ENCODE measurements at regions not wholly inside any gene's neighbourhood (a gene's known extent, or its start where the extent isn't known, plus 50 kb on each side); places are given as distances from the start of the nearest gene placed in this dataset.

- Histone ChIP-seq H3K27me3 (no peaks in the 10 kb centered on the region), H3K9me3 (no peaks in the 10 kb centered on the region), H3K4me1 (no peaks in the 10 kb centered on the region), H3K4me3 (no peak overlapping the region), H3K36me3 (no peaks in the 10 kb centered on the region), H3K27ac (no peak overlapping the region)
- TF ChIP-seq POLR2AphosphoS5 (IDR thresholded peaks at IDR 0.05) (no peak), EP300 (IDR thresholded peaks at IDR 0.05) (no peak), POLR2A (IDR thresholded peaks at IDR 0.05) (no peak), CTCF (IDR thresholded peaks at IDR 0.05) (no peak)
- no peak for DNase-seq
- intact Hi-C loops (cut with DNase I), result no loop called here
- 73 to 74% methylated on average over 9 of the region's 9 CpGs for WGBS, 2 donors
These were observed 119.0 kb downstream of the RMI2 start for GRCh38 chr16:11464241-11464640.

GRCh38 chr16:11465675-11466074, 120.4 kb downstream of the RMI2 start:
- Histone ChIP-seq H3K4me1 (no peaks in the 10 kb centered on the region), H3K36me3 (no peaks in the 10 kb centered on the region), H3K27ac (no peak overlapping the region), H3K27me3 (no peaks in the 10 kb centered on the region), H3K9me3 (no peaks in the 10 kb centered on the region), H3K4me3 (no peak overlapping the region)
- DNase-seq, result no peak
- WGBS, 2 donors, result 86 to 94% methylated on average over 5 of the region's 5 CpGs
- TF ChIP-seq CTCF (IDR thresholded peaks at IDR 0.05), result no peak
- no peak for TF ChIP-seq POLR2A (IDR thresholded peaks at IDR 0.05)
- no peak for TF ChIP-seq POLR2AphosphoS5 (IDR thresholded peaks at IDR 0.05)
- TF ChIP-seq EP300 (IDR thresholded peaks at IDR 0.05), result no peak
- intact Hi-C loops (cut with DNase I), result no loop called here

GRCh38 chr16:11470676-11471415, 115.9 kb downstream of the LITAF start:
- intact Hi-C loops (cut with DNase I), result no loop called here
- Histone ChIP-seq H3K27me3 (no peaks in the 10 kb centered on the region), H3K36me3 (no peaks in the 10 kb centered on the region), H3K9me3 (no peaks in the 10 kb centered on the region), H3K27ac (no peak overlapping the region), H3K4me3 (no peak overlapping the region), H3K4me1 (no peaks in the 10 kb centered on the region)
- TF ChIP-seq POLR2A (IDR thresholded peaks at IDR 0.05) (no peak), CTCF (IDR thresholded peaks at IDR 0.05) (no peak), POLR2AphosphoS5 (IDR thresholded peaks at IDR 0.05) (no peak), EP300 (IDR thresholded peaks at IDR 0.05) (no peak)
- no peak for DNase-seq
- 87 to 92% methylated on average over 17 of the region's 17 CpGs for WGBS, 2 donors

- intact Hi-C loops (cut with DNase I), result no loop called here
- no peak overlapping the region for H3K4me3 ChIP-seq
- 91 to 93% methylated on average over 12 of the region's 12 CpGs for WGBS, 2 donors
- DNase-seq, result no peak
- no peaks in the 10 kb centered on the region for H3K27me3 ChIP-seq
- H3K9me3 ChIP-seq, result no peaks in the 10 kb centered on the region
- H3K27ac ChIP-seq, result no peak overlapping the region
- TF ChIP-seq CTCF (IDR thresholded peaks at IDR 0.05) (no peak), POLR2A (IDR thresholded peaks at IDR 0.05) (no peak)
- H3K4me1 ChIP-seq, result no peaks in the 10 kb centered on the region
- H3K36me3 ChIP-seq, result no peaks in the 10 kb centered on the region
These were observed 115.2 kb downstream of the LITAF start for GRCh38 chr16:11471548-11471947.

GRCh38 chr16:11472410-11472809, 114.3 kb downstream of the LITAF start:
- no peak overlapping the region for H3K27ac ChIP-seq
- intact Hi-C loops (cut with DNase I), result no loop called here
- H3K9me3 ChIP-seq, result no peaks in the 10 kb centered on the region
- H3K4me3 ChIP-seq, result no peak overlapping the region
- TF ChIP-seq POLR2AphosphoS5 (IDR thresholded peaks at IDR 0.05) (no peak), POLR2A (IDR thresholded peaks at IDR 0.05) (no peak), CTCF (IDR thresholded peaks at IDR 0.05) (no peak), EP300 (IDR thresholded peaks at IDR 0.05) (no peak)
- no peaks in the 10 kb centered on the region for H3K27me3 ChIP-seq
- no peaks in the 10 kb centered on the region for H3K4me1 ChIP-seq
- WGBS, 2 donors, result 81 to 97% methylated on average over 4 of the region's 4 CpGs
- H3K36me3 ChIP-seq, result no peaks in the 10 kb centered on the region
- no peak for DNase-seq

All from sigmoid colon (tissue), 6 donors.